A673 (cell line): ENCODE measurements at regions not wholly inside any gene's neighbourhood (a gene's known extent, or its start where the extent isn't known, plus 50 kb on each side); places are given as distances from the start of the nearest gene placed in this dataset.

Experiments
- BruUV-seq: library from RNA; stranded (reverse); fragments of 400-500 nt; replicated peaks from 2 replicates; lab custom pipeline; 2021; lab: Mats Ljungman, UMichigan
- CTCF ChIA-PET: fragments of 300-600 bp; sonication (Branson Sonifier 250); formaldehyde crosslinking; loops from one replicate; lab custom pipeline; 2022; ENCODE audit warnings: antibody characterized with exemption; lab: Charles Lee
- POLR2A ChIA-PET: fragments of 300-600 bp; sonication (Branson Sonifier 250); formaldehyde crosslinking; loops from one replicate; lab custom pipeline; 2022; ENCODE audit warnings: antibody characterized with exemption; ENCODE audit not compliant: low non-redundant PET; lab: Charles Lee
- DNase-seq: peaks from one replicate; pipeline ENCODE4 v3.0.0-alpha.2; 2015; ENCODE audit warnings: low spot score
- H3K27ac ChIP-seq: fragments of 200-600 bp; sonication (generic); 2 replicates; pipeline ENCODE4 v1.5.1; 2016; ENCODE audit warnings: mixed run types, low read depth, mild to moderate bottlenecking, mixed read lengths, antibody characterized with exemption, low read length; ENCODE audit not compliant: poor library complexity, severe bottlenecking
- H3K27me3 ChIP-seq: fragments of 200-600 bp; sonication (generic); replicated peaks from 2 replicates; pipeline ENCODE4 v1.6.1; 2017; ENCODE audit warnings: mixed run types, low read depth, mild to moderate bottlenecking, mixed read lengths, antibody characterized with exemption, low read length; ENCODE audit not compliant: insufficient read depth, poor library complexity
- H3K36me3 ChIP-seq: fragments of 200-600 bp; sonication (generic); 2 replicates; pipeline ENCODE4 v1.6.1; 2016; ENCODE audit warnings: mixed run types, mild to moderate bottlenecking, mixed read lengths, antibody characterized with exemption, low read length; ENCODE audit not compliant: insufficient read depth, poor library complexity, severe bottlenecking
- H3K4me1 ChIP-seq: fragments of 200-600 bp; sonication (generic); 2 replicates; pipeline ENCODE4 v1.6.1; 2017; ENCODE audit warnings: mixed run types, mild to moderate bottlenecking, mixed read lengths, antibody characterized with exemption, low read length; ENCODE audit not compliant: insufficient read depth, poor library complexity, severe bottlenecking
- H3K4me3 ChIP-seq: fragments of 200-600 bp; sonication (generic); 2 replicates; pipeline ENCODE4 v1.5.1; 2016; ENCODE audit warnings: low read depth, mixed run types, mild to moderate bottlenecking, mixed read lengths, low read length; ENCODE audit not compliant: poor library complexity, severe bottlenecking
- H3K9me3 ChIP-seq: fragments of 200-600 bp; sonication (generic); 2 replicates; pipeline ENCODE4 v1.6.1; 2016; ENCODE audit warnings: mixed run types, low read depth, mild to moderate bottlenecking, mixed read lengths, antibody characterized with exemption, low read length; ENCODE audit not compliant: poor library complexity, severe bottlenecking
- EZH2 ChIP-seq: fragments of 200-600 bp; sonication (generic); IDR thresholded peaks from 2 replicates; pipeline ENCODE4 v1.6.1; 2017; ENCODE audit warnings: borderline replicate concordance, low read depth, mild to moderate bottlenecking, mixed read lengths, antibody characterized with exemption, low read length; ENCODE audit not compliant: poor library complexity, severe bottlenecking
- intact Hi-C: fragments of 100-400 bp; cut with micrococcal nuclease; formaldehyde crosslinking; loops from one replicate; pipeline ENCODE4 v1.10.0; 2022; ENCODE audit not compliant: unreplicated experiment
- TF ChIP-seq, protein P1 (sequence below): fragments of 300-800, 200-600 bp; sonication (generic); conservative IDR thresholded peaks from 2 replicates; pipeline ENCODE4 v1.5.1; 2017; ENCODE audit warnings: low read depth, mild to moderate bottlenecking, antibody characterized with exemption, low read length, moderate library complexity, mixed read lengths

DNA sequence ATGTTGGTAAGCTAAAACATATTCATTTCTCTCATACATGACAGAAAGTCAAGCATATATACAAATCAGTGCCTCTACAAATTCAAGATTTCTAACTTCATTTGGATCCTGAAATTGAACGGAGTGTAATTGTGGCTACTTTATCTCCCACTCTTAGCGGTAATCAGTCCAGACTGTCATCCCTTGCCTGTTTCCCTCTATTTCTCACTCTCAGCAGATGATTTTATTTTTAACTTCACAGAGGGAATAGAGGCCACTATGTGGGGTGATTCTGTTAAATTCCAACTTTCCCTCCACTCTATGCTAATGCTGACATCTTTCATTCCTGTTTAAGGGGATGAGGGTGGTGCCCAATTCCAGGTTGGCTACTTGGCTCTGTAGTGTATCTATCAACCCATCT is 153.8 kb upstream of the KCNN2 start:
- Histone ChIP-seq H3K9me3 (no peaks in the 10 kb centered on the region), H3K27ac (no peak overlapping the region), H3K27me3 (no peaks in the 10 kb centered on the region), H3K36me3 (no peaks in the 10 kb centered on the region), H3K4me3 (no peak overlapping the region), H3K4me1 (no peaks in the 10 kb centered on the region)
- no TSS peak for BruUV-seq
- intact Hi-C loops = no loop called here
- ChIA-PET CTCF (no interaction called here), POLR2A (no interaction called here)
- DNase-seq = no peak
- no peak for TF ChIP-seq EZH2
- TF ChIP-seq, protein P1, sequence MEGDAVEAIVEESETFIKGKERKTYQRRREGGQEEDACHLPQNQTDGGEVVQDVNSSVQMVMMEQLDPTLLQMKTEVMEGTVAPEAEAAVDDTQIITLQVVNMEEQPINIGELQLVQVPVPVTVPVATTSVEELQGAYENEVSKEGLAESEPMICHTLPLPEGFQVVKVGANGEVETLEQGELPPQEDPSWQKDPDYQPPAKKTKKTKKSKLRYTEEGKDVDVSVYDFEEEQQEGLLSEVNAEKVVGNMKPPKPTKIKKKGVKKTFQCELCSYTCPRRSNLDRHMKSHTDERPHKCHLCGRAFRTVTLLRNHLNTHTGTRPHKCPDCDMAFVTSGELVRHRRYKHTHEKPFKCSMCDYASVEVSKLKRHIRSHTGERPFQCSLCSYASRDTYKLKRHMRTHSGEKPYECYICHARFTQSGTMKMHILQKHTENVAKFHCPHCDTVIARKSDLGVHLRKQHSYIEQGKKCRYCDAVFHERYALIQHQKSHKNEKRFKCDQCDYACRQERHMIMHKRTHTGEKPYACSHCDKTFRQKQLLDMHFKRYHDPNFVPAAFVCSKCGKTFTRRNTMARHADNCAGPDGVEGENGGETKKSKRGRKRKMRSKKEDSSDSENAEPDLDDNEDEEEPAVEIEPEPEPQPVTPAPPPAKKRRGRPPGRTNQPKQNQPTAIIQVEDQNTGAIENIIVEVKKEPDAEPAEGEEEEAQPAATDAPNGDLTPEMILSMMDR = no peak

DNA sequence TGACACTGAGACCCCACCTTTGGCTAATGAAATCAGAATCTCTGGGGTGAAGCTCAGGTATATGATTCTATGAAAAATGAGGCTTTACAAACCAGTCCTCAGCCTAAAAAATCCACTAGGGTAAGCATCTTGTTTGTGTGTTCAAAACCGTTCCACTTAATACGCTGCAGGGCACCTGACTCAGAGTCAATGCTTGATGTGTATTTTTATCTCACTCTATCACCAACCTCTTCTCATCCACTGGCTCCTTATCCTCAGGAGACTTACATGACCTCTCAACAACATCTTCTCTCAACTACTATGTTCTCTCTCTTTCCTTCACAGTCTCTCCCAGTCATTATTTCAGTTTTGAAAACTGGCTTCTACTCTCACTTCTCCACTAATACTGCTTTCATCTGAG is 153.3 kb upstream of the KCNN2 start:
- no TSS peak for BruUV-seq
- Histone ChIP-seq H3K27me3 (no peaks in the 10 kb centered on the region), H3K4me1 (no peaks in the 10 kb centered on the region), H3K4me3 (no peak overlapping the region), H3K9me3 (no peaks in the 10 kb centered on the region), H3K36me3 (no peaks in the 10 kb centered on the region), H3K27ac (no peak overlapping the region)
- CTCF ChIA-PET = no interaction called here
- no peak for DNase-seq
- intact Hi-C loops = no loop called here
- POLR2A ChIA-PET = no interaction called here
- TF ChIP-seq, protein P1 = no peak
- no peak for TF ChIP-seq EZH2

DNA sequence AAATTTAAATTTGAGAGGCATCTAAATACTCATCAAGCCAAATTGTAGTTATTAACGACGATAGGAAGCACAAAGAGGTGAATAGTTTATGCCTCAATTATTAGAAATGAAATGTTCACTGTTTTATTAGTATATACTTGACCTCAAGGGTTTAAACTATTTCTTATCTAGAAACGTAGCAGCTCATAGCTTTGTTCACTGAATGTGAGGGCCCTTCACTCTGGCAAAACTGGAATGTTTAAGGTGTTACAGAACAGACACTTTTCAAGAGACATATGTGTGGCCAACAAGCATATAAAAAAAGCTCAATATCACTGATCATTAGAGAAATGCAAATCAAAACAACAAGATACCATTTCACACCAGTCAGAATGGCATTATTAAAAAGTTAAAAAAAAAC is 151.2 kb upstream of the KCNN2 start:
- Histone ChIP-seq H3K4me3 (no peak overlapping the region), H3K4me1 (no peaks in the 10 kb centered on the region), H3K27ac (no peak overlapping the region), H3K27me3 (no peaks in the 10 kb centered on the region), H3K9me3 (peaks cover 6% of the 10 kb centered on the region), H3K36me3 (no peaks in the 10 kb centered on the region)
- no peak for DNase-seq
- ChIA-PET POLR2A (no interaction called here), CTCF (no interaction called here)
- no peak for TF ChIP-seq EZH2
- TF ChIP-seq, protein P1 = no peak
- intact Hi-C loops = no loop called here
- BruUV-seq = no TSS peak
